ENCODE measurements at regions not wholly inside any gene's neighbourhood (a gene's known extent, or its start where the extent isn't known, plus 50 kb on each side); places are given as distances from the start of the nearest gene placed in this dataset.

DNA sequence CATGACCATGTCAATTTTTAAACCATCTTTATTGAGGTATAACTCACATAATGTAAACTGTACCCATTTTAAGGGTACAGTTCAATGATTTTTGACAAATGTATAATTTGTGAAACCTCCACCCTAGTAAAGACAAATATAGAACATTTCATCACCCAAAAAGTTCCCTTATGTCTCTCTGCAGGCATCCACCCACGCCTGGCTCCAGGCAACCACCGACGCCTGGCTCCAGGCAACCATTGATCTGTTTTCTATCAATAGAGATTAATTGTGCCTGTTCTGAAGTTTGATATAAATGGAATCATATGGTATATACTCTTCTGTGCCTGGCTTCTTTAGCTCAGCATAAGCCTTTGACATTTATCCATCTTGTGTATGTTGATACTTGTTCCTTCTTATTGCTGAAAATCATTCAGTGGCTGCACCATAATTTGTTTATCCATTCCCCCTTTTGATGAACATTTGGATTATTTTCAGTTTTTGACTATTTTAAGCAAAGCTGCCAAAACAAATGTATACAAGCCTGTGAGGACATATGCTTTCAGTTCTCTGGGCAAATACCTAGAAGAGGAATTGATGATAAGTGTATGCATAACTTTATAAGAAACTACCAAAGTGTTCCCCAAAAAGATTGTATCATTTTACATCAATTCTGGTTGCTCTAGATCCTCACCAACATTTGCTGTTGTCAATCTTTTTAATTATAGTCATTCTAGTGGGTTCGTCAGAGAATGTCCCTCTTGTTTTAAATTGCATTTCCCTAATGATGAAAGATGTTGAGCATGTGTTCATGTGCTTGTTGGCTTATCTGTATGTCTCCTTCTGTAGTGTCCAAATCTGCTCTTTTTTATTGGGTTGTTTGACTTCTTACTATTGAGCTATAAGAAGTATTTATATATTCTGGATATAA, 55.7 kb upstream of the HECTD2 start (continued):
- TF ChIP-seq, protein P1, sequence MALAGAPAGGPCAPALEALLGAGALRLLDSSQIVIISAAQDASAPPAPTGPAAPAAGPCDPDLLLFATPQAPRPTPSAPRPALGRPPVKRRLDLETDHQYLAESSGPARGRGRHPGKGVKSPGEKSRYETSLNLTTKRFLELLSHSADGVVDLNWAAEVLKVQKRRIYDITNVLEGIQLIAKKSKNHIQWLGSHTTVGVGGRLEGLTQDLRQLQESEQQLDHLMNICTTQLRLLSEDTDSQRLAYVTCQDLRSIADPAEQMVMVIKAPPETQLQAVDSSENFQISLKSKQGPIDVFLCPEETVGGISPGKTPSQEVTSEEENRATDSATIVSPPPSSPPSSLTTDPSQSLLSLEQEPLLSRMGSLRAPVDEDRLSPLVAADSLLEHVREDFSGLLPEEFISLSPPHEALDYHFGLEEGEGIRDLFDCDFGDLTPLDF (CRISPR knock-in tag; IDR thresholded peaks at IDR 0.05): no peak
- TF ChIP-seq CC2D1A (IDR thresholded peaks at IDR 0.05): no peak
- no peak for TF ChIP-seq DNMT1 (IDR thresholded peaks at IDR 0.05)
- TF ChIP-seq ARID2 (IDR thresholded peaks at IDR 0.05): no peak
- TF ChIP-seq PYGO2 (tag; IDR thresholded peaks at IDR 0.05): no peak
- no peak for TF ChIP-seq FOXJ3 (CRISPR knock-in tag; IDR thresholded peaks at IDR 0.05)

- ChIA-PET CTCF (ENCODE audit: low intra/inter-chr PET ratio) (no interaction called here), POLR2A (no interaction called here)
- in situ Hi-C loops (cut with MboI): no loop called here
- no peaks in the 10 kb centered on the region for H3K9me1 ChIP-seq (ENCODE audit: control insufficient read depth, insufficient read depth, low read length)
- no peaks in the 10 kb centered on the region for H4K20me1 ChIP-seq (replicated peaks; ENCODE audit: control insufficient read depth, insufficient read depth, low read length)
- H3K9me3 ChIP-seq (replicated peaks; ENCODE audit: control insufficient read depth, insufficient read depth, low read depth, low read length): no peaks in the 10 kb centered on the region
- DNase-seq (ENCODE audit: extremely low read depth in 1 of 4, low spot score in 3 of 4) (no peak), ATAC-seq (no peak), FAIRE-seq (no peak)
- peaks cover 0 to 5% of the 10 kb centered on the region in 2 experiments; a peak in 3 of 5 replicates for H3K27me3 ChIP-seq (ENCODE audit: control insufficient read depth in 2 of 2, insufficient read depth in 2 of 2, low read length in 2 of 2)
- H3K4me2 ChIP-seq (ENCODE audit: insufficient read depth, low read length): no peak overlapping the region
- H2AFZ ChIP-seq (ENCODE audit: low read depth, low read length): no peak overlapping the region
- intact Hi-C loops (cut with micrococcal nuclease): no loop called here
- H3K4me3 ChIP-seq: no peak overlapping the region
- no peak overlapping the region for H3K9ac ChIP-seq (ENCODE audit: insufficient read depth in 1 of 2, low read depth in 2 of 2, low read length in 2 of 2)
- H3K4me1 ChIP-seq (replicated peaks in 1 of 2; ENCODE audit: control insufficient read depth in 2 of 2, insufficient read depth in 2 of 2, low read length in 2 of 2): no peaks in the 10 kb centered on the region
- no peaks in the 10 kb centered on the region for H3K36me3 ChIP-seq (ENCODE audit: control insufficient read depth, insufficient read depth, low read length)
- H3K27ac ChIP-seq (ENCODE audit: extremely low read depth, low read depth, low read length): no peak overlapping the region
- no TSS peak for BruUV-seq (replicated peaks)
- no peaks in the 10 kb centered on the region for H3K79me2 ChIP-seq (ENCODE audit: control insufficient read depth, insufficient read depth, low read length)
- 0% methylated on average over 3 of the region's 3 CpGs for WGBS (ENCODE audit: insufficient coverage, low coverage, missing lambda C conversion rate)
- TF ChIP-seq XRCC5 (IDR thresholded peaks at IDR 0.05; ENCODE audit: low read depth, low read length) (no peak), CBX8 (IDR thresholded peaks at IDR 0.05; ENCODE audit: borderline replicate concordance, extremely low read depth, low read depth, low read length, poor library complexity, severe bottlenecking) (no peak), OTX1 (CRISPR knock-in tag; IDR thresholded peaks at IDR 0.05) (no peak), NFRKB (IDR thresholded peaks at IDR 0.05; ENCODE audit: low read depth) (no peak), RAD21 (CRISPR knock-in tag; conservative IDR thresholded peaks at IDR 0.05 in 1 of 2, IDR thresholded peaks at IDR 0.05 in 1 of 2) (no peak), PCBP1 (IDR thresholded peaks at IDR 0.05; ENCODE audit: low read depth, low read length, poor library complexity, severe bottlenecking) (no peak), ARHGAP35 (IDR thresholded peaks at IDR 0.05; ENCODE audit: partially characterized antibody) (no peak)
- TF ChIP-seq, protein P2, sequence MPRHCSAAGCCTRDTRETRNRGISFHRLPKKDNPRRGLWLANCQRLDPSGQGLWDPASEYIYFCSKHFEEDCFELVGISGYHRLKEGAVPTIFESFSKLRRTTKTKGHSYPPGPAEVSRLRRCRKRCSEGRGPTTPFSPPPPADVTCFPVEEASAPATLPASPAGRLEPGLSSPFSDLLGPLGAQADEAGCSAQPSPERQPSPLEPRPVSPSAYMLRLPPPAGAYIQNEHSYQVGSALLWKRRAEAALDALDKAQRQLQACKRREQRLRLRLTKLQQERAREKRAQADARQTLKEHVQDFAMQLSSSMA (CRISPR knock-in tag; IDR thresholded peaks at IDR 0.05): no peak
- TF ChIP-seq, protein P3, sequence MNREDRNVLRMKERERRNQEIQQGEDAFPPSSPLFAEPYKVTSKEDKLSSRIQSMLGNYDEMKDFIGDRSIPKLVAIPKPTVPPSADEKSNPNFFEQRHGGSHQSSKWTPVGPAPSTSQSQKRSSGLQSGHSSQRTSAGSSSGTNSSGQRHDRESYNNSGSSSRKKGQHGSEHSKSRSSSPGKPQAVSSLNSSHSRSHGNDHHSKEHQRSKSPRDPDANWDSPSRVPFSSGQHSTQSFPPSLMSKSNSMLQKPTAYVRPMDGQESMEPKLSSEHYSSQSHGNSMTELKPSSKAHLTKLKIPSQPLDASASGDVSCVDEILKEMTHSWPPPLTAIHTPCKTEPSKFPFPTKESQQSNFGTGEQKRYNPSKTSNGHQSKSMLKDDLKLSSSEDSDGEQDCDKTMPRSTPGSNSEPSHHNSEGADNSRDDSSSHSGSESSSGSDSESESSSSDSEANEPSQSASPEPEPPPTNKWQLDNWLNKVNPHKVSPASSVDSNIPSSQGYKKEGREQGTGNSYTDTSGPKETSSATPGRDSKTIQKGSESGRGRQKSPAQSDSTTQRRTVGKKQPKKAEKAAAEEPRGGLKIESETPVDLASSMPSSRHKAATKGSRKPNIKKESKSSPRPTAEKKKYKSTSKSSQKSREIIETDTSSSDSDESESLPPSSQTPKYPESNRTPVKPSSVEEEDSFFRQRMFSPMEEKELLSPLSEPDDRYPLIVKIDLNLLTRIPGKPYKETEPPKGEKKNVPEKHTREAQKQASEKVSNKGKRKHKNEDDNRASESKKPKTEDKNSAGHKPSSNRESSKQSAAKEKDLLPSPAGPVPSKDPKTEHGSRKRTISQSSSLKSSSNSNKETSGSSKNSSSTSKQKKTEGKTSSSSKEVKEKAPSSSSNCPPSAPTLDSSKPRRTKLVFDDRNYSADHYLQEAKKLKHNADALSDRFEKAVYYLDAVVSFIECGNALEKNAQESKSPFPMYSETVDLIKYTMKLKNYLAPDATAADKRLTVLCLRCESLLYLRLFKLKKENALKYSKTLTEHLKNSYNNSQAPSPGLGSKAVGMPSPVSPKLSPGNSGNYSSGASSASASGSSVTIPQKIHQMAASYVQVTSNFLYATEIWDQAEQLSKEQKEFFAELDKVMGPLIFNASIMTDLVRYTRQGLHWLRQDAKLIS (CRISPR knock-in tag; IDR thresholded peaks at IDR 0.05): no peak
Measured at GRCh38 chr10:91355998-91356397, 54.1 kb upstream of the HECTD2 start.
